Effector memory CD4-positive, alpha-beta T cell (primary cell): ENCODE measurements at regions not wholly inside any gene's neighbourhood (a gene's known extent, or its start where the extent isn't known, plus 50 kb on each side); places are given as distances from the start of the nearest gene placed in this dataset.

Experiments used
- DNase-seq, 3 donors: peaks; one replicate each; pipeline ENCODE4 v3.0.0-alpha.2; 2020
- H3K27ac ChIP-seq: 2 replicates; pipeline ENCODE4 v1.7.0; 2013; ENCODE audit warnings: mild to moderate bottlenecking, low read length, moderate library complexity; ENCODE audit not compliant: insufficient read depth, poor library complexity, severe bottlenecking
- H3K27me3 ChIP-seq: replicated peaks from 2 replicates; pipeline ENCODE4 v1.7.0; 2013; ENCODE audit warnings: mild to moderate bottlenecking, low read length; ENCODE audit not compliant: insufficient read depth, control insufficient read depth, poor library complexity, severe bottlenecking
- H3K36me3 ChIP-seq: 2 replicates; pipeline ENCODE4 v1.7.0; 2013; ENCODE audit warnings: mild to moderate bottlenecking, low read length, moderate library complexity; ENCODE audit not compliant: control insufficient read depth, insufficient read depth
- H3K4me1 ChIP-seq: 2 replicates; pipeline ENCODE4 v1.7.0; 2013; ENCODE audit warnings: low read length, mild to moderate bottlenecking; ENCODE audit not compliant: control insufficient read depth, insufficient read depth, poor library complexity, severe bottlenecking
- H3K4me3 ChIP-seq: 2 replicates; pipeline ENCODE4 v1.7.0; 2013; ENCODE audit warnings: low read length, low read depth, mild to moderate bottlenecking; ENCODE audit not compliant: insufficient read depth, poor library complexity, severe bottlenecking
- H3K9me3 ChIP-seq: 2 replicates; pipeline ENCODE4 v1.7.0; 2013; ENCODE audit warnings: mild to moderate bottlenecking, low read length, moderate library complexity; ENCODE audit not compliant: control insufficient read depth

DNA sequence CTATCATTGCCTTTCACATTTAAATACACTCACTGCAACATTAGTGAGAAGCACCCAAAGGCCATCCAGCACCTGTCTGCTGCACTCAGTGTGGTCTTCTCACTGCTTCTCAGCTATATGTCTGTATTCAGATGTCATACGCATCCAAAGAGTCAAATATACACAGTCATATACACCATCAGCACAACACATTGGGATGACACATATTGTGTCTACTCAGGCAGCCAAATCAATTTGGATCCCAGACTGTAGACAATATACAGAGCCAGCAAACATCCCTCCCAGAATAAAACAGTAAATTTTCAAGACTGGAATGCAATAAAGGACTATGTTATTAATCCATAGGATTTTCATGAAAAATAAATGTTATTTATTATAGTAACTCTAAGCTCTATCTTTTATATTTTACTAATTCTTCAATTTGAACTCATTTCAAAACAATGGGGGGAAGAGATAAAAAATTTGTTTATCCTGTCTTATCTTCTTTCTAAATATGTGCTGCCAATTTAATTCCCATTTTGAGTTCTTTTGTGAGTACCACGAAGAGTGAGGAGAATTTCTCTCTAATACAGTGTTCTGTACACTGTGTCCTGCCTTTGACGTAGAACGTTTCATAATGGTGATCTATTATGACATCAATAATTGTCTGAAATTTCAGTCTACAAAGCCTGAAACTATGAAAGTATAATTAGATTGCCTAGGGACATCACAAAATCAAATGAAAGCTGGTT, 602.2 kb upstream of the CXADR start:
- Histone ChIP-seq H3K36me3 (no peaks in the 10 kb centered on the region), H3K27ac (no peak overlapping the region), H3K4me3 (no peak overlapping the region), H3K9me3 (no peaks in the 10 kb centered on the region), H3K4me1 (no peaks in the 10 kb centered on the region), H3K27me3 (no peaks in the 10 kb centered on the region)
- DNase-seq, result no peak

DNA sequence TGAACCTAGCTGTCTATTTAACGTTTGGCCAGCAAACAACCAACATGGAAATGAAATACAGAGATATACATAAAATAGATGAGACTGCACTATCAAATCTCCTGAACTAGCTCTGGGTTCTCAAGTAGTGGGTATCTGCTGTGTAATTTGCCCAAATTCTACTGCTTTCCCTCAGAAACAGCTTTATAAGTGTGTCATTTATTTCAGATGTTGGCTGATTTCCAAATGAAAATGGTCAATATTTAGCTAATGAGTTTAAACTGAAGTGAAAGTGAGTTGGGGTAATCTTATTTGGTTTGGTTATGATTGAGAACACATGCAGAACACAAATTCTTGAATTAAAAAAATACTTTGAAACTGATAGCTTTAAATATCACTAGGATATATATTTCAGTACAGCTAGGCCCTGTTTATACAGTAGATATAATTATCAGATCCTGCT, 601.7 kb upstream of the CXADR start:
- Histone ChIP-seq H3K27ac (no peak overlapping the region), H3K4me3 (no peak overlapping the region), H3K27me3 (no peaks in the 10 kb centered on the region), H3K9me3 (no peaks in the 10 kb centered on the region), H3K4me1 (no peaks in the 10 kb centered on the region), H3K36me3 (no peaks in the 10 kb centered on the region)
- DNase-seq, result no peak

DNA sequence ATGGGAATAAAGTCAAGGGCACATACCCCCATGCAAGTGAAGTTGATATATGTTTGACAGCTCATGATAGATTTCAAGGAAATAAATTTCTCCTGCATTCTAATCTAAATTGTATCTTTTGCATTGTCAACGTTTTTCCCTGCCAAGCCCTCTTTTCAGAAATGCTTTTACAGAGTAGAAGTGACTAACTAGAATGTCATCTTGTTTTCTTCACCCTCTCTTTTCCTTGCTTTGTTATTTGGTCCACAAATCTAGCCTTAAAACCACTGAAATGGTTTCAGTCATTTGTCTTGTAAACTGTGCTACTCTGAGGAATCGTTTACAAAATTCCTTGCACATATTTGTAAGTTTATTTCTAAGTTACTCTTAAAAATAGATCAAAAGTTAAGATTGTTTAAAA, 600.8 kb upstream of the CXADR start:
- Histone ChIP-seq H3K27ac (no peak overlapping the region), H3K4me1 (no peaks in the 10 kb centered on the region), H3K4me3 (no peak overlapping the region), H3K36me3 (no peaks in the 10 kb centered on the region), H3K27me3 (no peaks in the 10 kb centered on the region), H3K9me3 (no peaks in the 10 kb centered on the region)
- DNase-seq, result no peak

DNA sequence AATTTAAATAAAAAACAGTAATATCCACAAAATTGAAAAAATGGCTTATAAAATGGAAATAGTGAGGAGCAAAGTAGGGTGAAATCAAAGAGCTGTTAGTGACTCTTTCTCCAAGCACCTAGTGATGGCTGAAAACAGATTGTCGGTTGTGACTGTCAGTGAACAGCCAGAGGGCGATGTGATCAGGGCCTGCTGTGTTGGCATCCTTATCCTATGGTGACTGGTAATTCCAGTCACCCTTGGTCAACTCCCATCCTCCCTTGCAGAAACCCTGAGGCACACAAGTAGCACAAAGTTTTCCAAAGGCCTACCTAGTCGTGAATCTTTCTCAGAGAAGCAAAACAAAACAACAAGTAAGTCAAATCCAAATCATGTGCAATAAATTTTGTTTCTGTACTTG, 599.8 kb upstream of the CXADR start:
- Histone ChIP-seq H3K36me3 (no peaks in the 10 kb centered on the region), H3K4me1 (no peaks in the 10 kb centered on the region), H3K27me3 (no peaks in the 10 kb centered on the region), H3K9me3 (no peaks in the 10 kb centered on the region), H3K4me3 (no peak overlapping the region), H3K27ac (no peak overlapping the region)
- DNase-seq, result no peak

DNA sequence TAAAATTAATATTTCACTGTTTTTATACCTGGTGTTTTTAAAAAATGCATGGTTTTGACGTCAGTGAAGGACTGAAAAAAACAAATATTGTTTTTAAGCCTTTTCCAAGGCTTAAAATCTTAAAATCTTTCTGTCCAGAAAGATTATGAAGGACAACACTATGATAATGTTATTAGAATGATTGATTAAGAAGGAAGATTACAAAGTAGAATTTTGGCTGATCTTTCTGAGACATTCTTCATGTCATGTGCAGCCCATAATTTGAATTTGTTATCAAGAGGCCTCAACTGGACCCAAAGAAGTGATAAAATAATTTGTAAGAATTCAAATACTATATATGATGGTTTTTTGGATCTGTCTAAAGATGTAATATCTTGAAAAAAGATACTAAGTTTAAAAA, 584.4 kb upstream of the CXADR start:
- Histone ChIP-seq H3K27me3 (no peaks in the 10 kb centered on the region), H3K36me3 (no peaks in the 10 kb centered on the region), H3K9me3 (no peaks in the 10 kb centered on the region), H3K27ac (no peak overlapping the region), H3K4me1 (no peaks in the 10 kb centered on the region), H3K4me3 (no peak overlapping the region)
- no peak for DNase-seq

DNA sequence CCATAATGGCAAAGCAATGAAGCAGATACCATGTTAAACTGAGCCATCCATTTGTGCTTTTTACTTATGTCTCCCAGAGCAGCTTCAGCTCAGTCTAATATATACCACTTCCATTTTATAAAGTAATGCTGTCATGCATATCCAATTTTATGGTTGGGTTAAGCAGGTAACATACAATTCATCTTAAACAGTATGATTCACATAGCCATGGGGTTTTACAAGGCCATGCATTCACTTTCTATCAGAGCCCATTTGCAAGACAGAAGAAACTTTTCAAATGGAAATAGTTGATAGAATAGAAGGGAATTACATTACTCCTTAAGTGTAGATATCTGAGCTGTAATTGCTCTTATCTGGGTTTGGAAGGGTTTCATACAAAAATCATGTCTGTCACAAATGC, 580.5 kb upstream of the CXADR start:
- Histone ChIP-seq H3K4me3 (no peak overlapping the region), H3K9me3 (no peaks in the 10 kb centered on the region), H3K27ac (no peak overlapping the region), H3K36me3 (no peaks in the 10 kb centered on the region), H3K27me3 (no peaks in the 10 kb centered on the region), H3K4me1 (no peaks in the 10 kb centered on the region)
- DNase-seq, result no peak

DNA sequence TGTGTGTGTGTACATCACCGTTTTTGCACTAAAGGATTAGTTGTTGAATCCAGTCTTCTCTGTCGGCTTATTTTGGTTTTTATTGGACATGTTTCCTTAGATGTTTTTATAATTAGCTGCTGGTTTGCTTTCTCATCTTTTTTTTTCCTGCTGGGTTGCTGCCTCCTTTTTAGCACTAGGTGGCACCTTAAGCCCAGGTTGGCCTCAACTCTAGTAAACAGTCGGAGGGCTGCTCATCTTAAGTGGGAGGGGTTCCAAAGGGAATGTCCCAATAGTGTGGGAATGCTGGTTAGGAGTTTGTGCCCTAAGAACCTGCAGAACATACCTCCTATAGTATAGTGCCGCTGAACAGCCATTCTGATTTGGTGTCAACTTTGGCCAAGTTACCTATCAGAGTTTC, 570.1 kb upstream of the CXADR start:
- no peaks in the 10 kb centered on the region for H3K36me3 ChIP-seq
- H3K27me3 ChIP-seq, result no peaks in the 10 kb centered on the region
- no peak overlapping the region for H3K27ac ChIP-seq
- no peaks in the 10 kb centered on the region for H3K4me1 ChIP-seq
- no peak for DNase-seq
- no peak overlapping the region for H3K4me3 ChIP-seq
- H3K9me3 ChIP-seq, result no peaks in the 10 kb centered on the region

DNA sequence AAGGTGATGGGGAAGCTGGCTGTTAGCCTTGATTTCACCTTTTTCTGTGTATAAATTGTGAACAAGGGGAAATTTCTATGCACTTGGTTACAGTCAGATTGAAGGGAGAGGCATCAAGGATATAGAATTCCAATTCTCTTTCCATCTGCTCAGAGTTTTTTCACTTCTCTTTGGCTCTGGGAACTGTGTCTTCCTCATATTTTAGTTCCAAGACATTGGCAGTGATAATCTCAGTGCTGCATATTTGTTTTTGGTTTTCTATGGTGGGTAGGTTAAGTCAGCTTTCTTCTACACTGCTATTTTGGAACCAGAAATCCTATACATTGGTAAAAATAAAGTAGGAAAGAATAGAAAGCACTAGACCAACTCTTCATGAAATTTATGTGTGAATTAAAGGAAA, 569.6 kb upstream of the CXADR start:
- H3K9me3 ChIP-seq, result no peaks in the 10 kb centered on the region
- H3K4me3 ChIP-seq, result no peak overlapping the region

DNA sequence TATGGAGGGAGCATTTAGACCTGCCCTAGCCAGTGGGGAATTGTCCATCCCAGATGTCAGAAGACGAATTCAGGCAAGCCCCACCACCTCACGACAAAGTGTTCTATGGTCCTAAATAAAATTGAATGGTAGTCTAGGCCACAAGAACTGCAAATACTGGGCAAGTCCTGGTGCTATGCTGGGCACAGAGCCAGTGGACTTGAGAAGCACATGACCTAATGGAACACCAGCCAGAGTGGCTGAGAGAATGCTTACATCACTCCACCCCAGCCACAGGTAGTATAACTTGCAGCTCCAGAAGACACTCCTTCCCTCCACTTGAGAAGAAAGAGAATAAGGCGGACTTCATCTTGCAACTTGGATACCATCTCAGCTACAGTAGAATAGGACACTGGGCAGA, 567.3 kb upstream of the CXADR start:
- no peak overlapping the region for H3K27ac ChIP-seq
- no peaks in the 10 kb centered on the region for H3K36me3 ChIP-seq
- no peaks in the 10 kb centered on the region for H3K27me3 ChIP-seq
- DNase-seq, result no peak
- no peak overlapping the region for H3K4me3 ChIP-seq
- no peaks in the 10 kb centered on the region for H3K4me1 ChIP-seq
- H3K9me3 ChIP-seq, result no peaks in the 10 kb centered on the region

More for the DNA sequence above, 569.6 kb upstream of the CXADR start:
- no peaks in the 10 kb centered on the region for H3K36me3 ChIP-seq
- DNase-seq, result no peak
- no peak overlapping the region for H3K27ac ChIP-seq
- H3K4me1 ChIP-seq, result no peaks in the 10 kb centered on the region
- H3K27me3 ChIP-seq, result no peaks in the 10 kb centered on the region

DNA sequence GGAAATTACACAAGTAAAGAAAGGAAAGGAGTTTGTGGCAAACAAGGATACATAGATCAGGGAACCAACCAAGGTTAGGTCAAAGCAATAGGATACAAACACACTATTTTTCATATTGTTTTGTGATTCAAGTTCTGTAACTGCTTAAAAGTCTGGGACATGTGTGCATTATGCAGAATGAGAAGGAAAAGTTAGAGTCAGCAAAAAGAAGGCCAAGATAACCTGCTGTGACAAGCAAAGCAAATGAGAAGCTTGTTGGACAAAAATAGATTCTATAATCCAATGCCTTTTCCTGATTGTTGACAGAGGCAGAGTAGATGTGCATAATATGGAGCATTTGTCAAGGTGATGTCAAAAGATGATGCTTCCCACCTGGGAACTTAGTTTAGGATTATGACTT, 556.0 kb upstream of the CXADR start:
- H3K27me3 ChIP-seq, result no peaks in the 10 kb centered on the region
- H3K27ac ChIP-seq, result no peak overlapping the region
- no peaks in the 10 kb centered on the region for H3K36me3 ChIP-seq
- H3K4me1 ChIP-seq, result no peaks in the 10 kb centered on the region
- no peaks in the 10 kb centered on the region for H3K9me3 ChIP-seq
- no peak overlapping the region for H3K4me3 ChIP-seq
- DNase-seq, result no peak
